ENCODE measurements at regions not wholly inside any gene's neighbourhood (a gene's known extent, or its start where the extent isn't known, plus 50 kb on each side); places are given as distances from the start of the nearest gene placed in this dataset.

DNA sequence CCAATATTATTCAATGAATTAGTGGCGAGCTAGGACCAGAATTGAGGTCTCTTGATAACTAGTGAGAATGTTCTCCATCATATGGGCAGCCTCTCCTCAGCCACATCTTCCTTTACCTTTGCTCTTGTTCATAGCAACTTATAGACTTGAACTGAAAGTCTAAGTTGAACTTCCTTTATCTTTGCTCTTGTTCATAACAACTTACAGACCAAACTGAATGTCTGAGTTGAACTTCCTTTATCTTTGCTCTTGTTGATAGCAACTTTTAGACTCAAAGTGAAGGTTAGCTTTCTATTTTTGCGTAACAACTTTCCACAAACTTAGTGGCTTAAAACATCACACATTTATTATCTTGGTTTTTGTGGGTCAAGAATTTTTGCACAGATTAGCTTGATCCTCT lies 146.4 kb upstream of the C9orf72 start:
- no peaks in the 10 kb centered on the region for H3K9me2 ChIP-seq (ENCODE audit: insufficient read depth)
- ATAC-seq (no peak), DNase-seq (ENCODE audit: low read depth, low spot score) (no peak)
- H3K27ac ChIP-seq (ENCODE audit: low read depth, low read length): no peak overlapping the region
- peaks cover 3% of the 10 kb centered on the region; the same call in 1 of the 2 replicates for H3K27me3 ChIP-seq (ENCODE audit: insufficient read depth, low read length)
- intact Hi-C loops (cut with micrococcal nuclease): no loop called here
- H2AFZ ChIP-seq (ENCODE audit: low read depth, low read length, poor library complexity, severe bottlenecking): no peak overlapping the region
- ChIA-PET CTCF (no interaction called here), RAD21 (ENCODE audit: low non-redundant PET in 1 of 2, low total read pairs in 2 of 2, uncharacterized antibody in 2 of 2, unreplicated experiment in 2 of 2) (no interaction called here), POLR2A (no interaction called here)
- no TSS peak for BruUV-seq (replicated peaks)
- H3K4me1 ChIP-seq (ENCODE audit: control insufficient read depth in 1 of 2, insufficient read depth in 2 of 2, low read length in 2 of 2): no peaks in the 10 kb centered on the region
- H3K4me2 ChIP-seq (ENCODE audit: low read length): no peak overlapping the region
- H3K4me3 ChIP-seq (replicated peaks in 1 of 2; ENCODE audit: low read depth in 1 of 2, low read length in 2 of 2): no peak overlapping the region
- H3K36me3 ChIP-seq (ENCODE audit: control insufficient read depth in 1 of 2, insufficient read depth in 2 of 2, low read length in 2 of 2): no peaks in the 10 kb centered on the region
- H3K9me3 ChIP-seq (ENCODE audit: control insufficient read depth in 1 of 2, insufficient read depth in 1 of 2, low read depth in 1 of 2, low read length in 2 of 2): no peaks in the 10 kb centered on the region
- H3K79me2 ChIP-seq (ENCODE audit: insufficient read depth, low read length): no peaks in the 10 kb centered on the region
- no peak overlapping the region for H3K9ac ChIP-seq (ENCODE audit: low read length)
- no peaks in the 10 kb centered on the region for H4K20me1 ChIP-seq (ENCODE audit: insufficient read depth)
- no peak for TF ChIP-seq JUND (IDR thresholded peaks at IDR 0.05)
- no peak for TF ChIP-seq EZH2phosphoT487 (IDR thresholded peaks at IDR 0.05; ENCODE audit: borderline replicate concordance)
- TF ChIP-seq TCF7L2 (IDR thresholded peaks at IDR 0.05; ENCODE audit: borderline replicate concordance, extremely low read depth, insufficient read depth, insufficient read length): no peak
- TF ChIP-seq RAD21 (IDR thresholded peaks at IDR 0.05; ENCODE audit: low read depth): no peak
- no peak for TF ChIP-seq EZH2 (IDR thresholded peaks at IDR 0.05)
- TF ChIP-seq, protein P1, sequence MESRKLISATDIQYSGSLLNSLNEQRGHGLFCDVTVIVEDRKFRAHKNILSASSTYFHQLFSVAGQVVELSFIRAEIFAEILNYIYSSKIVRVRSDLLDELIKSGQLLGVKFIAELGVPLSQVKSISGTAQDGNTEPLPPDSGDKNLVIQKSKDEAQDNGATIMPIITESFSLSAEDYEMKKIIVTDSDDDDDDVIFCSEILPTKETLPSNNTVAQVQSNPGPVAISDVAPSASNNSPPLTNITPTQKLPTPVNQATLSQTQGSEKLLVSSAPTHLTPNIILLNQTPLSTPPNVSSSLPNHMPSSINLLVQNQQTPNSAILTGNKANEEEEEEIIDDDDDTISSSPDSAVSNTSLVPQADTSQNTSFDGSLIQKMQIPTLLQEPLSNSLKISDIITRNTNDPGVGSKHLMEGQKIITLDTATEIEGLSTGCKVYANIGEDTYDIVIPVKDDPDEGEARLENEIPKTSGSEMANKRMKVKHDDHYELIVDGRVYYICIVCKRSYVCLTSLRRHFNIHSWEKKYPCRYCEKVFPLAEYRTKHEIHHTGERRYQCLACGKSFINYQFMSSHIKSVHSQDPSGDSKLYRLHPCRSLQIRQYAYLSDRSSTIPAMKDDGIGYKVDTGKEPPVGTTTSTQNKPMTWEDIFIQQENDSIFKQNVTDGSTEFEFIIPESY (IDR thresholded peaks at IDR 0.05; ENCODE audit: extremely low read depth, insufficient replicate concordance, low read length): no peak
- TF ChIP-seq FOSL1 (IDR thresholded peaks at IDR 0.05; ENCODE audit: low read depth): no peak
- no peak for TF ChIP-seq POLR2AphosphoS5 (IDR thresholded peaks at IDR 0.05; ENCODE audit: low read depth, low read length)
- no peak for TF ChIP-seq SRF (IDR thresholded peaks at IDR 0.05; ENCODE audit: low read depth)
- no peak for TF ChIP-seq CBX3 (IDR thresholded peaks at IDR 0.05; ENCODE audit: low read depth)
- TF ChIP-seq SIN3A (IDR thresholded peaks at IDR 0.05; ENCODE audit: low read depth): no peak
- no peak for TF ChIP-seq MAX (IDR thresholded peaks at IDR 0.05)
